Activated naive CD4-positive, alpha-beta T cell treated with anti-CD3 and anti-CD28 coated beads, Interleukin-2, amount 10 ng/mL, durations not matched to agents 7 days and 5 days (primary cell): ENCODE measurements at regions not wholly inside any gene's neighbourhood (a gene's known extent, or its start where the extent isn't known, plus 50 kb on each side); places are given as distances from the start of the nearest gene placed in this dataset.

Source experiments
- CTCF ChIA-PET: fragments of 350-600 bp; sonication (Branson Sonifier 250); formaldehyde crosslinking; loops from one replicate; lab custom pipeline; 2021; ENCODE audit warnings: antibody characterized with exemption; lab: Charles Lee
- DNase-seq: peaks from one replicate; pipeline ENCODE4 v3.0.0-alpha.2; 2020
- H3K27ac Mint-ChIP-seq: one replicate; pipeline ENCODE4 v1.8.0; 2021; ENCODE audit warnings: mild to moderate bottlenecking, moderate library complexity, mixed read lengths
- H3K27me3 Mint-ChIP-seq: one replicate; pipeline ENCODE4 v1.8.0; 2021; ENCODE audit warnings: mild to moderate bottlenecking, mixed read lengths
- H3K36me3 Mint-ChIP-seq: one replicate; pipeline ENCODE4 v1.8.0; 2021; ENCODE audit warnings: mixed read lengths
- H3K4me1 Mint-ChIP-seq: one replicate; pipeline ENCODE4 v1.8.0; 2021; ENCODE audit warnings: mixed read lengths
- H3K4me3 Mint-ChIP-seq: one replicate; pipeline ENCODE4 v1.8.0; 2021; ENCODE audit warnings: mild to moderate bottlenecking, moderate library complexity, mixed read lengths
- H3K9me3 Mint-ChIP-seq: one replicate; pipeline ENCODE4 v1.8.0; 2021; ENCODE audit warnings: mixed read lengths

- no peak overlapping the region for H3K4me3 Mint-ChIP-seq
- no peaks in the 10 kb centered on the region for H3K4me1 Mint-ChIP-seq
- H3K27ac Mint-ChIP-seq, result no peak overlapping the region
- CTCF ChIA-PET, result no interaction called here
- no peaks in the 10 kb centered on the region for H3K27me3 Mint-ChIP-seq
- no peak for DNase-seq
- no peaks in the 10 kb centered on the region for H3K36me3 Mint-ChIP-seq
- H3K9me3 Mint-ChIP-seq, result peaks cover 9% of the 10 kb centered on the region
Observed at GRCh38 chr4:19346636-19347035, 905.1 kb upstream of the SLIT2 start.

- H3K9me3 Mint-ChIP-seq, result peaks cover 15% of the 10 kb centered on the region
- H3K4me3 Mint-ChIP-seq, result no peak overlapping the region
- CTCF ChIA-PET, result interaction anchor here (0.6 kb wide), 1 partner anchor 1812 kb away, joined by 3 read pairs; no protein-coding TSS in a partner anchor
- no peaks in the 10 kb centered on the region for H3K36me3 Mint-ChIP-seq
- H3K4me1 Mint-ChIP-seq, result no peaks in the 10 kb centered on the region
- no peak for DNase-seq
- no peak overlapping the region for H3K27ac Mint-ChIP-seq
- H3K27me3 Mint-ChIP-seq, result no peaks in the 10 kb centered on the region
Observed at GRCh38 chr4:19329631-19330030, 922.1 kb upstream of the SLIT2 start.

GRCh38 chr4:19329077-19329476 lies 922.6 kb upstream of the SLIT2 start:
- Mint-ChIP-seq H3K4me1 (no peaks in the 10 kb centered on the region), H3K9me3 (peaks cover 14% of the 10 kb centered on the region), H3K27me3 (no peaks in the 10 kb centered on the region), H3K36me3 (no peaks in the 10 kb centered on the region), H3K27ac (no peak overlapping the region), H3K4me3 (no peak overlapping the region)
- CTCF ChIA-PET, result no interaction called here
- DNase-seq, result no peak

- Mint-ChIP-seq H3K27me3 (no peaks in the 10 kb centered on the region), H3K36me3 (no peaks in the 10 kb centered on the region), H3K4me3 (no peak overlapping the region), H3K9me3 (peaks cover 7% of the 10 kb centered on the region), H3K4me1 (no peaks in the 10 kb centered on the region), H3K27ac (no peak overlapping the region)
- no peak for DNase-seq
- CTCF ChIA-PET, result no interaction called here
Observed at GRCh38 chr4:19327364-19327763, 924.3 kb upstream of the SLIT2 start.

- no peak overlapping the region for H3K27ac Mint-ChIP-seq
- H3K4me3 Mint-ChIP-seq, result no peak overlapping the region
- no peaks in the 10 kb centered on the region for H3K27me3 Mint-ChIP-seq
- CTCF ChIA-PET, result no interaction called here
- H3K4me1 Mint-ChIP-seq, result no peaks in the 10 kb centered on the region
- DNase-seq, result no peak
- no peaks in the 10 kb centered on the region for H3K36me3 Mint-ChIP-seq
- peaks cover 3% of the 10 kb centered on the region for H3K9me3 Mint-ChIP-seq
Observed at GRCh38 chr4:19324184-19324583, 927.5 kb upstream of the SLIT2 start.

GRCh38 chr4:19319607-19320006 lies 932.1 kb upstream of the SLIT2 start:
- Mint-ChIP-seq H3K36me3 (no peaks in the 10 kb centered on the region), H3K4me1 (no peaks in the 10 kb centered on the region), H3K27ac (no peak overlapping the region), H3K9me3 (peaks cover 7% of the 10 kb centered on the region), H3K27me3 (no peaks in the 10 kb centered on the region), H3K4me3 (no peak overlapping the region)
- DNase-seq, result no peak
- CTCF ChIA-PET, result no interaction called here

GRCh38 chr4:19317377-19317776 lies 934.3 kb upstream of the SLIT2 start:
- Mint-ChIP-seq H3K27me3 (no peaks in the 10 kb centered on the region), H3K9me3 (peaks cover 9% of the 10 kb centered on the region), H3K4me1 (no peaks in the 10 kb centered on the region), H3K36me3 (no peaks in the 10 kb centered on the region), H3K4me3 (no peak overlapping the region), H3K27ac (no peak overlapping the region)
- DNase-seq, result no peak
- CTCF ChIA-PET, result no interaction called here

- H3K4me1 Mint-ChIP-seq, result no peaks in the 10 kb centered on the region
- H3K4me3 Mint-ChIP-seq, result no peak overlapping the region
- no peak overlapping the region for H3K27ac Mint-ChIP-seq
- no peak for DNase-seq
- CTCF ChIA-PET, result no interaction called here
- no peaks in the 10 kb centered on the region for H3K27me3 Mint-ChIP-seq
- peaks cover 5% of the 10 kb centered on the region for H3K9me3 Mint-ChIP-seq
- no peaks in the 10 kb centered on the region for H3K36me3 Mint-ChIP-seq
Observed at GRCh38 chr4:19314116-19314515, 937.6 kb upstream of the SLIT2 start.

- H3K27me3 Mint-ChIP-seq, result no peaks in the 10 kb centered on the region
- no peak overlapping the region for H3K27ac Mint-ChIP-seq
- no peak overlapping the region for H3K4me3 Mint-ChIP-seq
- H3K9me3 Mint-ChIP-seq, result peaks cover 2% of the 10 kb centered on the region
- H3K4me1 Mint-ChIP-seq, result no peaks in the 10 kb centered on the region
- no peaks in the 10 kb centered on the region for H3K36me3 Mint-ChIP-seq
- CTCF ChIA-PET, result no interaction called here
- DNase-seq, result no peak
Observed at GRCh38 chr4:19309378-19309777, 942.3 kb upstream of the SLIT2 start.

GRCh38 chr4:19304028-19304427 lies 947.7 kb upstream of the SLIT2 start:
- DNase-seq, result no peak
- CTCF ChIA-PET, result no interaction called here
- Mint-ChIP-seq H3K36me3 (no peaks in the 10 kb centered on the region), H3K4me1 (no peaks in the 10 kb centered on the region), H3K27ac (no peak overlapping the region), H3K4me3 (no peak overlapping the region), H3K27me3 (no peaks in the 10 kb centered on the region), H3K9me3 (no peaks in the 10 kb centered on the region)

GRCh38 chr4:19301527-19301926 lies 950.2 kb upstream of the SLIT2 start:
- no peaks in the 10 kb centered on the region for H3K36me3 Mint-ChIP-seq
- H3K27me3 Mint-ChIP-seq, result no peaks in the 10 kb centered on the region
- H3K27ac Mint-ChIP-seq, result no peak overlapping the region
- H3K9me3 Mint-ChIP-seq, result peaks cover 3% of the 10 kb centered on the region
- H3K4me3 Mint-ChIP-seq, result no peak overlapping the region
- DNase-seq, result no peak
- CTCF ChIA-PET, result no interaction called here
- no peaks in the 10 kb centered on the region for H3K4me1 Mint-ChIP-seq

- Mint-ChIP-seq H3K4me3 (no peak overlapping the region), H3K27ac (no peak overlapping the region), H3K27me3 (no peaks in the 10 kb centered on the region), H3K9me3 (peaks cover 4% of the 10 kb centered on the region), H3K4me1 (no peaks in the 10 kb centered on the region), H3K36me3 (no peaks in the 10 kb centered on the region)
- no peak for DNase-seq
- CTCF ChIA-PET, result no interaction called here
Observed at GRCh38 chr4:19300213-19300612, 951.5 kb upstream of the SLIT2 start.

- CTCF ChIA-PET, result no interaction called here
- no peaks in the 10 kb centered on the region for H3K27me3 Mint-ChIP-seq
- H3K27ac Mint-ChIP-seq, result no peak overlapping the region
- peaks cover 12% of the 10 kb centered on the region for H3K9me3 Mint-ChIP-seq
- no peaks in the 10 kb centered on the region for H3K36me3 Mint-ChIP-seq
- no peak overlapping the region for H3K4me3 Mint-ChIP-seq
- no peaks in the 10 kb centered on the region for H3K4me1 Mint-ChIP-seq
- no peak for DNase-seq
Observed at GRCh38 chr4:19298998-19299397, 952.7 kb upstream of the SLIT2 start.

- DNase-seq, result no peak
- H3K36me3 Mint-ChIP-seq, result no peaks in the 10 kb centered on the region
- H3K27me3 Mint-ChIP-seq, result no peaks in the 10 kb centered on the region
- H3K9me3 Mint-ChIP-seq, result peaks cover 43% of the 10 kb centered on the region
- no peak overlapping the region for H3K4me3 Mint-ChIP-seq
- no peak overlapping the region for H3K27ac Mint-ChIP-seq
- CTCF ChIA-PET, result no interaction called here
- no peaks in the 10 kb centered on the region for H3K4me1 Mint-ChIP-seq
Observed at GRCh38 chr4:19293781-19294180, 957.9 kb upstream of the SLIT2 start.

GRCh38 chr4:19293080-19293479 lies 958.6 kb upstream of the SLIT2 start:
- H3K9me3 Mint-ChIP-seq, result peaks cover 43% of the 10 kb centered on the region
- CTCF ChIA-PET, result no interaction called here
- H3K4me1 Mint-ChIP-seq, result no peaks in the 10 kb centered on the region

GRCh38 chr4:19286924-19287323 lies 964.8 kb upstream of the SLIT2 start:
- H3K9me3 Mint-ChIP-seq, result peaks cover 28% of the 10 kb centered on the region
- H3K27ac Mint-ChIP-seq, result no peak overlapping the region
- H3K27me3 Mint-ChIP-seq, result no peaks in the 10 kb centered on the region
- CTCF ChIA-PET, result no interaction called here
- DNase-seq, result no peak
- H3K36me3 Mint-ChIP-seq, result no peaks in the 10 kb centered on the region
- no peaks in the 10 kb centered on the region for H3K4me1 Mint-ChIP-seq
- no peak overlapping the region for H3K4me3 Mint-ChIP-seq

More at GRCh38 chr4:19293080-19293479, 958.6 kb upstream of the SLIT2 start:
- H3K27ac Mint-ChIP-seq, result no peak overlapping the region
- no peaks in the 10 kb centered on the region for H3K27me3 Mint-ChIP-seq
- H3K4me3 Mint-ChIP-seq, result no peak overlapping the region
- H3K36me3 Mint-ChIP-seq, result no peaks in the 10 kb centered on the region
- DNase-seq, result no peak
